IMR-90 (cell line): ENCODE measurements at regions not wholly inside any gene's neighbourhood (a gene's known extent, or its start where the extent isn't known, plus 50 kb on each side); places are given as distances from the start of the nearest gene placed in this dataset.

ENCODE experiments used
- ATAC-seq: fragments of 200-7000 bp; cut with Tn5 transposase; 2 replicates; pipeline ENCODE4 v1.9.1; 2020; ENCODE audit warnings: low read depth, mild to moderate bottlenecking, moderate library complexity
- BruUV-seq: library from RNA; stranded (reverse); fragments of 400-500 nt; replicated peaks from 2 replicates; lab custom pipeline; 2021; lab: Mats Ljungman, UMichigan
- CTCF ChIA-PET: fragments of 300-600 bp; formaldehyde crosslinking; extraction: SDS; loops from one replicate; lab custom pipeline; 2021; ENCODE audit warnings: antibody characterized with exemption; lab: Yijun Ruan, JAX
- POLR2A ChIA-PET: fragments of 300-600 bp; sonication (Branson Sonifier 250); formaldehyde crosslinking; loops from one replicate; lab custom pipeline; 2022; ENCODE audit warnings: antibody characterized with exemption; ENCODE audit not compliant: unreplicated experiment; lab: Charles Lee
- DNase-seq: peaks from one replicate; pipeline ENCODE4 v3.0.0; 2013
- H2AFZ ChIP-seq: replicated peaks from 2 replicates; pipeline ENCODE3; 2013; ENCODE audit warnings: low read length, mild to moderate bottlenecking; ENCODE audit not compliant: poor library complexity
- H2AK5ac ChIP-seq: 2 replicates; pipeline ENCODE4 v1.6.1; 2013; ENCODE audit warnings: low read depth, low read length, inconsistent platforms
- H2AK9ac ChIP-seq: replicated peaks from 2 replicates; pipeline ENCODE3; 2013; ENCODE audit warnings: mild to moderate bottlenecking, low read depth, low read length, moderate library complexity; ENCODE audit not compliant: poor library complexity
- H2BK120ac ChIP-seq: 2 replicates; pipeline ENCODE4 v1.6.1; 2013; ENCODE audit warnings: low read depth, low read length, inconsistent platforms
- H2BK15ac ChIP-seq: 3 replicates; pipeline ENCODE4 v1.6.1; 2013; ENCODE audit warnings: low read depth, low read length, inconsistent platforms
- H2BK20ac ChIP-seq: 2 replicates; pipeline ENCODE4 v1.6.1; 2013; ENCODE audit warnings: low read depth, mild to moderate bottlenecking, inconsistent platforms, low read length, moderate library complexity
- H2BK5ac ChIP-seq: 2 replicates; pipeline ENCODE4 v1.6.1; 2013; ENCODE audit warnings: mild to moderate bottlenecking, low read depth, low read length, inconsistent platforms; ENCODE audit not compliant: poor library complexity, severe bottlenecking
- H3K14ac ChIP-seq: replicated peaks from 2 replicates; pipeline ENCODE4 v1.6.1; 2013; ENCODE audit warnings: low read depth, low read length, inconsistent platforms
- H3K18ac ChIP-seq: 2 replicates; pipeline ENCODE4 v1.6.1; 2013; ENCODE audit warnings: low read depth, low read length, control low read depth
- H3K23ac ChIP-seq: 2 replicates; pipeline ENCODE4 v1.6.1; 2013; ENCODE audit warnings: low read depth, low read length, inconsistent platforms
- H3K27ac ChIP-seq: 2 replicates; pipeline ENCODE4 v1.5.1; 2013; ENCODE audit warnings: mild to moderate bottlenecking, control low read depth, low read length; ENCODE audit not compliant: insufficient read depth
- H3K27me3 ChIP-seq: 2 replicates; pipeline ENCODE4 v1.6.1; 2013; ENCODE audit warnings: low read length; ENCODE audit not compliant: control insufficient read depth, insufficient read depth
- H3K36me3 ChIP-seq: 2 replicates; pipeline ENCODE4 v1.6.1; 2013; ENCODE audit warnings: low read length, mixed read lengths; ENCODE audit not compliant: control insufficient read depth, insufficient read depth
- H3K4ac ChIP-seq: 2 replicates; pipeline ENCODE4 v1.6.1; 2013; ENCODE audit warnings: low read depth, low read length, inconsistent platforms
- H3K4me1 ChIP-seq: 2 replicates; pipeline ENCODE4 v1.6.1; 2013; ENCODE audit warnings: low read length, mixed read lengths; ENCODE audit not compliant: control insufficient read depth, insufficient read depth
- H3K4me2 ChIP-seq: 2 replicates; pipeline ENCODE4 v1.6.1; 2013; ENCODE audit warnings: low read depth, mild to moderate bottlenecking, control low read depth, low read length, moderate library complexity
- H3K4me3 ChIP-seq: 2 replicates; pipeline ENCODE4 v1.5.1; 2013; ENCODE audit warnings: low read depth, mild to moderate bottlenecking, control low read depth, low read length, moderate library complexity; ENCODE audit not compliant: insufficient read depth
- H3K56ac ChIP-seq: 2 replicates; pipeline ENCODE4 v1.6.1; 2013; ENCODE audit warnings: low read length, inconsistent platforms; ENCODE audit not compliant: insufficient read depth; ENCODE audit errors: extremely low read depth
- H3K79me1 ChIP-seq, 2 experiments: 2 replicates each; pipeline ENCODE4 v1.6.1; 2013; ENCODE audit warnings: low read length in 2 of 2, inconsistent platforms in 1 of 2, low read depth in 1 of 2
- H3K9ac ChIP-seq: 2 replicates; pipeline ENCODE4 v1.6.1; 2013; ENCODE audit warnings: low read depth, low read length, control low read depth
- H3K9me1 ChIP-seq: 2 replicates; pipeline ENCODE4 v1.6.1; 2013; ENCODE audit warnings: low read length, inconsistent platforms; ENCODE audit not compliant: insufficient read depth
- H3K9me3 ChIP-seq: 2 replicates; pipeline ENCODE4 v1.6.1; 2013; ENCODE audit warnings: low read length; ENCODE audit not compliant: control insufficient read depth, insufficient read depth
- H4K20me1 ChIP-seq: 2 replicates; pipeline ENCODE4 v1.6.1; 2013; ENCODE audit warnings: low read length, inconsistent platforms; ENCODE audit not compliant: insufficient read depth
- H4K5ac ChIP-seq: 2 replicates; pipeline ENCODE4 v1.6.1; 2013; ENCODE audit warnings: mild to moderate bottlenecking, low read depth, low read length, control low read depth
- H4K8ac ChIP-seq, 2 experiments: 2 replicates each; pipeline ENCODE4 v1.6.1; 2013; ENCODE audit warnings: low read depth in 2 of 2, low read length in 2 of 2, control low read depth in 1 of 2, inconsistent platforms in 1 of 2
- H4K91ac ChIP-seq: 2 replicates; pipeline ENCODE4 v1.6.1; 2013; ENCODE audit warnings: low read depth, low read length, inconsistent platforms; ENCODE audit not compliant: insufficient read depth
- CHD1 ChIP-seq: IDR thresholded peaks from 2 replicates; pipeline ENCODE4 v1.6.1; 2012; ENCODE audit warnings: low read depth, low read length, improper control_type of control experiment
- WGBS, 2 experiments: methylation state at CpG; one replicate each; pipeline versions ENCODE4 v1.1.5 to v1.1.7; 2013; ENCODE audit warnings: missing lambda C conversion rate in 2 of 2; ENCODE audit not compliant: insufficient read length in 1 of 2; ENCODE audit errors: extremely low coverage in 2 of 2; 5-methylcytosine and 5-hydroxymethylcytosine counted together
- dilution Hi-C: fragments of 300-500 bp; cut with HindIII; formaldehyde crosslinking; loops from one replicate; pipeline ENCODE4 v1.14.3; 2018; ENCODE audit warnings: low sequenced_read_pairs; ENCODE audit not compliant: unreplicated experiment
- in situ Hi-C: fragments of 300-500 bp; cut with MboI; formaldehyde crosslinking; loops from 3 replicates; pipeline ENCODE4 v1.14.3; 2019; ENCODE audit warnings: low sequenced_read_pairs, inconsistent platforms, mixed read lengths
- intact Hi-C: fragments of 100-400 bp; cut with micrococcal nuclease; formaldehyde crosslinking; loops from 2 replicates; pipeline ENCODE4 v1.10.0; 2022
- TF ChIP-seq, protein P1 (sequence below): fragments of 150-350 bp; IDR thresholded peaks from 2 replicates; pipeline ENCODE4 v1.6.1; 2016; ENCODE audit warnings: low read depth, mild to moderate bottlenecking, low read length, moderate library complexity, borderline replicate concordance

- ChIA-PET POLR2A (no interaction called here), CTCF (no interaction called here)
- DNase-seq (no peak), ATAC-seq (no peak)
- H4K8ac ChIP-seq: no peak overlapping the region
- no peak overlapping the region for H3K56ac ChIP-seq
- no peak overlapping the region for H3K18ac ChIP-seq
- no peak overlapping the region for H3K4ac ChIP-seq
- BruUV-seq: no TSS peak
- intact Hi-C loops (no loop called here), in situ Hi-C loops (no loop called here), dilution Hi-C loops (no loop called here)
- WGBS, 2 experiments: no CpG with 5 or more reads among the region's 4 CpGs
- H2AK5ac ChIP-seq: no peak overlapping the region
- no peak overlapping the region for H3K23ac ChIP-seq
- H3K9me3 ChIP-seq: no peaks in the 10 kb centered on the region
- H3K4me2 ChIP-seq: no peak overlapping the region
- H2BK20ac ChIP-seq: no peak overlapping the region
- H3K4me3 ChIP-seq: no peak overlapping the region
- H3K9ac ChIP-seq: no peak overlapping the region
- H4K5ac ChIP-seq: no peak overlapping the region
- H2BK120ac ChIP-seq: no peak overlapping the region
- TF ChIP-seq CHD1: no peak
- TF ChIP-seq, protein P1, sequence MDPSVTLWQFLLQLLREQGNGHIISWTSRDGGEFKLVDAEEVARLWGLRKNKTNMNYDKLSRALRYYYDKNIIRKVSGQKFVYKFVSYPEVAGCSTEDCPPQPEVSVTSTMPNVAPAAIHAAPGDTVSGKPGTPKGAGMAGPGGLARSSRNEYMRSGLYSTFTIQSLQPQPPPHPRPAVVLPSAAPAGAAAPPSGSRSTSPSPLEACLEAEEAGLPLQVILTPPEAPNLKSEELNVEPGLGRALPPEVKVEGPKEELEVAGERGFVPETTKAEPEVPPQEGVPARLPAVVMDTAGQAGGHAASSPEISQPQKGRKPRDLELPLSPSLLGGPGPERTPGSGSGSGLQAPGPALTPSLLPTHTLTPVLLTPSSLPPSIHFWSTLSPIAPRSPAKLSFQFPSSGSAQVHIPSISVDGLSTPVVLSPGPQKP: no peak
- H3K14ac ChIP-seq: no peak overlapping the region
- H3K9me1 ChIP-seq: no peaks in the 10 kb centered on the region
- no peaks in the 10 kb centered on the region for H3K79me1 ChIP-seq
- no peak overlapping the region for H2AK9ac ChIP-seq
- no peaks in the 10 kb centered on the region for H4K20me1 ChIP-seq
- no peaks in the 10 kb centered on the region for H3K27me3 ChIP-seq
- no peak overlapping the region for H3K27ac ChIP-seq
- H3K4me1 ChIP-seq: no peaks in the 10 kb centered on the region; the same call in 1 of the 2 replicates
- no peak overlapping the region for H4K91ac ChIP-seq
- no peak overlapping the region for H2AFZ ChIP-seq
- no peak overlapping the region for H2BK5ac ChIP-seq
- H3K36me3 ChIP-seq: no peaks in the 10 kb centered on the region
- no peak overlapping the region for H2BK15ac ChIP-seq
Measured at GRCh38 chr7:124662372-124662771, 103.2 kb downstream of the GPR37 start.
